Common myeloid progenitor, CD34-positive (primary cell): ENCODE measurements at regions not wholly inside any gene's neighbourhood (a gene's known extent, or its start where the extent isn't known, plus 50 kb on each side); places are given as distances from the start of the nearest gene placed in this dataset.

ENCODE experiments used
- CTCF ChIA-PET: fragments of 350-600 bp; sonication (Branson Sonifier 250); formaldehyde crosslinking; loops from one replicate; lab custom pipeline; 2021; ENCODE audit warnings: antibody characterized with exemption; lab: Charles Lee
- POLR2A ChIA-PET: fragments of 350-600 bp; sonication (Branson Sonifier 250); formaldehyde crosslinking; loops from one replicate; lab custom pipeline; 2021; ENCODE audit warnings: antibody characterized with exemption; lab: Charles Lee
- DNase-seq, 3 donors: peaks; one replicate each; pipeline versions ENCODE4 v3.0.0 to v3.0.0-alpha.2; 2013
- H3K27ac ChIP-seq, 2 experiments: 1 replicate in 1 of 2; 2 replicates in 1 of 2; pipeline ENCODE4 v1.7.0; 2013; ENCODE audit warnings: inconsistent platforms in 2 of 2, low read length in 2 of 2, mild to moderate bottlenecking in 2 of 2, low read depth in 1 of 2, moderate library complexity in 1 of 2; ENCODE audit not compliant: severe bottlenecking in 2 of 2, insufficient read depth in 1 of 2, poor library complexity in 1 of 2
- H3K27me3 ChIP-seq, 5 experiments: replicated peaks in 2 of 5; 1 replicate in 3 of 5; 2 replicates in 2 of 5; pipeline versions ENCODE4 v1.6.1 to v1.7.0; 2013; ENCODE audit warnings: low read length in 4 of 5, mild to moderate bottlenecking in 2 of 5, moderate library complexity in 2 of 5, inconsistent platforms in 1 of 5; ENCODE audit not compliant: insufficient read depth in 5 of 5, control insufficient read depth in 4 of 5
- H3K36me3 ChIP-seq, 4 experiments: 1 replicate in 2 of 4; 2 replicates in 2 of 4; pipeline versions ENCODE4 v1.6.1 to v1.7.0; 2013; ENCODE audit warnings: low read length in 3 of 4, control low read depth in 1 of 4, mild to moderate bottlenecking in 1 of 4; ENCODE audit not compliant: control insufficient read depth in 4 of 4, insufficient read depth in 4 of 4
- H3K4me1 ChIP-seq, 4 experiments: 1 replicate in 3 of 4; 2 replicates in 1 of 4; pipeline versions ENCODE4 v1.6.1 to v1.7.1; 2013; ENCODE audit warnings: low read length in 3 of 4, mild to moderate bottlenecking in 3 of 4, control low read depth in 1 of 4, inconsistent platforms in 1 of 4, moderate library complexity in 1 of 4; ENCODE audit not compliant: control insufficient read depth in 4 of 4, insufficient read depth in 4 of 4; ENCODE audit errors: control extremely low read depth in 1 of 4
- H3K4me3 ChIP-seq, 7 experiments: 1 replicate in 4 of 7; 2 replicates in 3 of 7; pipeline versions ENCODE4 v1.5.1 to v1.7.0; 2013; ENCODE audit warnings: mild to moderate bottlenecking in 7 of 7, low read length in 6 of 7, moderate library complexity in 6 of 7, inconsistent platforms in 2 of 7, low read depth in 2 of 7, control low read depth in 1 of 7; ENCODE audit not compliant: insufficient read depth in 4 of 7, control insufficient read depth in 1 of 7; ENCODE audit errors: extremely low read depth in 1 of 7
- H3K9me3 ChIP-seq, 5 experiments: 1 replicate in 4 of 5; 2 replicates in 1 of 5; pipeline versions ENCODE4 v1.6.1 to v1.7.1; 2013; ENCODE audit warnings: low read length in 4 of 5, mild to moderate bottlenecking in 2 of 5, inconsistent platforms in 1 of 5, low read depth in 1 of 5, moderate library complexity in 1 of 5; ENCODE audit not compliant: control insufficient read depth in 4 of 5, insufficient read depth in 2 of 5; ENCODE audit errors: control extremely low read depth in 1 of 5
- WGBS: methylation state at CpG from one replicate; pipeline ENCODE4 v1.1.5; 2013; ENCODE audit not compliant: insufficient coverage; 5-methylcytosine and 5-hydroxymethylcytosine counted together

- Histone ChIP-seq H3K27me3 (no peaks in the 10 kb centered on the region), H3K27ac (no peak overlapping the region), H3K4me3 (no peak overlapping the region), H3K9me3 (no peaks in the 10 kb centered on the region), H3K4me1 (peaks cover 0 to 6% (median 0%) of the 10 kb centered on the region in 4 experiments), H3K36me3 (no peaks in the 10 kb centered on the region)
- no peak for DNase-seq
- ChIA-PET CTCF (no interaction called here), POLR2A (no interaction called here)
- no CpG with 5 or more reads among the region's 3 CpGs for WGBS
Measured at GRCh38 chr2:189364607-189365006, 76.7 kb upstream of the WDR75 start.

- POLR2A ChIA-PET: no interaction called here
- no CpG with 5 or more reads among the region's 3 CpGs for WGBS
Measured at GRCh38 chr2:189366349-189366748, 74.9 kb upstream of the WDR75 start.

GRCh38 chr2:189367343-189367742 lies 73.9 kb upstream of the WDR75 start:
- no peaks in the 10 kb centered on the region for H3K27me3 ChIP-seq
- H3K27ac ChIP-seq: no peak overlapping the region
- 93% methylated on average over 2 of the region's 2 CpGs for WGBS
- H3K36me3 ChIP-seq: no peaks in the 10 kb centered on the region
- ChIA-PET POLR2A (no interaction called here), CTCF (no interaction called here)
- no peak for DNase-seq
- H3K4me3 ChIP-seq: no peak overlapping the region
- no peaks in the 10 kb centered on the region for H3K9me3 ChIP-seq
- peaks cover 0 to 4% (median 0%) of the 10 kb centered on the region in 4 experiments for H3K4me1 ChIP-seq

More at GRCh38 chr2:189366349-189366748, 74.9 kb upstream of the WDR75 start:
- Histone ChIP-seq H3K27ac (no peak overlapping the region), H3K4me3 (no peak overlapping the region), H3K9me3 (no peaks in the 10 kb centered on the region), H3K4me1 (peaks cover 0 to 6% (median 0%) of the 10 kb centered on the region in 4 experiments), H3K27me3 (no peaks in the 10 kb centered on the region), H3K36me3 (no peaks in the 10 kb centered on the region)
- CTCF ChIA-PET: no interaction called here
- DNase-seq: no peak

- Histone ChIP-seq H3K27ac (no peak overlapping the region), H3K4me3 (no peak overlapping the region), H3K36me3 (no peaks in the 10 kb centered on the region), H3K9me3 (no peaks in the 10 kb centered on the region), H3K27me3 (no peaks in the 10 kb centered on the region), H3K4me1 (no peaks in the 10 kb centered on the region)
- POLR2A ChIA-PET: no interaction called here
- WGBS: no CpG with 5 or more reads among the region's 3 CpGs
- CTCF ChIA-PET: no interaction called here
- DNase-seq: no peak
Measured at GRCh38 chr2:189369566-189369965, 71.7 kb upstream of the WDR75 start.

GRCh38 chr2:189370719-189371118 lies 70.6 kb upstream of the WDR75 start:
- H3K27me3 ChIP-seq: no peaks in the 10 kb centered on the region
- no peaks in the 10 kb centered on the region for H3K36me3 ChIP-seq
- H3K4me1 ChIP-seq: no peaks in the 10 kb centered on the region
- no peak for DNase-seq
- no peak overlapping the region for H3K4me3 ChIP-seq
- ChIA-PET POLR2A (no interaction called here), CTCF (no interaction called here)
- WGBS: 80% methylated on average over 1 of the region's 3 CpGs
- H3K27ac ChIP-seq: no peak overlapping the region
- no peaks in the 10 kb centered on the region for H3K9me3 ChIP-seq

- ChIA-PET CTCF (interaction anchor here (0.7 to 1.1 kb wide), 2 partner anchors 39 to 41 kb away, joined by 3 to 4 read pairs; no protein-coding TSS in a partner anchor), POLR2A (no interaction called here)
- no peak overlapping the region for H3K4me3 ChIP-seq
- WGBS: 100% methylated on average over 1 of the region's 1 CpG
- no peaks in the 10 kb centered on the region for H3K4me1 ChIP-seq
- H3K27me3 ChIP-seq: no peaks in the 10 kb centered on the region
- H3K9me3 ChIP-seq: no peaks in the 10 kb centered on the region
- no peaks in the 10 kb centered on the region for H3K36me3 ChIP-seq
- no peak for DNase-seq
- no peak overlapping the region for H3K27ac ChIP-seq
Measured at GRCh38 chr2:189372688-189373257, 68.5 kb upstream of the WDR75 start.

- POLR2A ChIA-PET: no interaction called here
- H3K36me3 ChIP-seq: no peaks in the 10 kb centered on the region
- DNase-seq: no peak
- H3K27ac ChIP-seq: no peak overlapping the region
- no peaks in the 10 kb centered on the region for H3K9me3 ChIP-seq
- no peak overlapping the region for H3K4me3 ChIP-seq
- CTCF ChIA-PET: no interaction called here
- H3K27me3 ChIP-seq: no peaks in the 10 kb centered on the region
- no peaks in the 10 kb centered on the region for H3K4me1 ChIP-seq
Measured at GRCh38 chr2:189374481-189374880, 66.8 kb upstream of the WDR75 start.
